ENCODE measurements at regions not wholly inside any gene's neighbourhood (a gene's known extent, or its start where the extent isn't known, plus 50 kb on each side); places are given as distances from the start of the nearest gene placed in this dataset.

DNA sequence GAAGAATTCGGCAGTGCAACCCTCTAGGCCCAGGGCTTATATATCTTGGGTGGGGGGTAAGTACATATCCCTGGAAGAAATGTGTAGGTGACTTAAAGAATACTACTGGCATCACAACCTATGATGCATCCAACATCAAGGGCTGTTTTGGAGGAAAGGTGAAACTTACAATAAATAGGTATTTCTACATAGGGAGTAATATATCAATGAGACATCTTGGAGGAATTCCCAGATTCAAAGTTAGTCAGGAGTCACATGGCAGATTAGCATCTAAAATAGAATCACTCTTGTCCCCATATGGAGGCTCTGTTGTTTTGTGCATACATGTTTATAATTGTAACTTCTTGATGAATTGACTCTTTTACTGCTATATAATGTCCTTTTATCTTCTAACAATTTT is 375.5 kb downstream of the PAX1 start:
- Histone ChIP-seq H3K4me3 (replicated peaks; ENCODE audit: insufficient read depth, low read length) (no peak overlapping the region), H3K27ac (replicated peaks) (no peak overlapping the region), H3K27me3 (ENCODE audit: insufficient read depth, poor library complexity, severe bottlenecking) (no peaks in the 10 kb centered on the region)
- DNase-seq (ENCODE audit: low read depth in 1 of 2, low spot score in 1 of 2), result no peak
- TF ChIP-seq, protein P1, sequence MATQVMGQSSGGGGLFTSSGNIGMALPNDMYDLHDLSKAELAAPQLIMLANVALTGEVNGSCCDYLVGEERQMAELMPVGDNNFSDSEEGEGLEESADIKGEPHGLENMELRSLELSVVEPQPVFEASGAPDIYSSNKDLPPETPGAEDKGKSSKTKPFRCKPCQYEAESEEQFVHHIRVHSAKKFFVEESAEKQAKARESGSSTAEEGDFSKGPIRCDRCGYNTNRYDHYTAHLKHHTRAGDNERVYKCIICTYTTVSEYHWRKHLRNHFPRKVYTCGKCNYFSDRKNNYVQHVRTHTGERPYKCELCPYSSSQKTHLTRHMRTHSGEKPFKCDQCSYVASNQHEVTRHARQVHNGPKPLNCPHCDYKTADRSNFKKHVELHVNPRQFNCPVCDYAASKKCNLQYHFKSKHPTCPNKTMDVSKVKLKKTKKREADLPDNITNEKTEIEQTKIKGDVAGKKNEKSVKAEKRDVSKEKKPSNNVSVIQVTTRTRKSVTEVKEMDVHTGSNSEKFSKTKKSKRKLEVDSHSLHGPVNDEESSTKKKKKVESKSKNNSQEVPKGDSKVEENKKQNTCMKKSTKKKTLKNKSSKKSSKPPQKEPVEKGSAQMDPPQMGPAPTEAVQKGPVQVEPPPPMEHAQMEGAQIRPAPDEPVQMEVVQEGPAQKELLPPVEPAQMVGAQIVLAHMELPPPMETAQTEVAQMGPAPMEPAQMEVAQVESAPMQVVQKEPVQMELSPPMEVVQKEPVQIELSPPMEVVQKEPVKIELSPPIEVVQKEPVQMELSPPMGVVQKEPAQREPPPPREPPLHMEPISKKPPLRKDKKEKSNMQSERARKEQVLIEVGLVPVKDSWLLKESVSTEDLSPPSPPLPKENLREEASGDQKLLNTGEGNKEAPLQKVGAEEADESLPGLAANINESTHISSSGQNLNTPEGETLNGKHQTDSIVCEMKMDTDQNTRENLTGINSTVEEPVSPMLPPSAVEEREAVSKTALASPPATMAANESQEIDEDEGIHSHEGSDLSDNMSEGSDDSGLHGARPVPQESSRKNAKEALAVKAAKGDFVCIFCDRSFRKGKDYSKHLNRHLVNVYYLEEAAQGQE (IDR thresholded peaks at IDR 0.05; ENCODE audit: insufficient replicate concordance, low read depth), result no peak

DNA sequence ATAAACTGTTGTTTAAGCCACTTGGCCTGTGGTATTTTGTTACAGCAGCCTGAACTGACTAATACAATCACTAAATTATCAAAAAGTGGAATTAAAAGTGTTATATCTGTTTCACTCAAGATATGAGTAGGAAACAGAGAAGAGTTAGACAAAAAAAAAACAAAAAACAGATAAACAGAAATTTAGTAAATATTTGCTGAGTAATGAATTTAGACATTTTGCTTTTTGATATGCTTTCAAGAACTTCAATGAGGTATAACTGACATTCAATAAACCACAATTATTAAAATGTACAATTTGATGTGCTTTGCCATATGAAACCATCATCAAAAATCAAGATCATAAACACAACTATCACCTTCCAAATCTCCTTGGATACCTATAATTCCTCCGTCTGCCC is 369.2 kb downstream of the PAX1 start:
- Histone ChIP-seq H3K27ac (replicated peaks) (no peak overlapping the region), H3K27me3 (ENCODE audit: insufficient read depth, poor library complexity, severe bottlenecking) (no peaks in the 10 kb centered on the region), H3K4me3 (replicated peaks; ENCODE audit: insufficient read depth, low read length) (no peak overlapping the region)
- no peak for DNase-seq (ENCODE audit: low read depth in 1 of 2, low spot score in 1 of 2)
- TF ChIP-seq GABPA (IDR thresholded peaks at IDR 0.05; ENCODE audit: low read depth) (no peak), SPI1 (IDR thresholded peaks at IDR 0.05; ENCODE audit: borderline replicate concordance, low read depth) (no peak), POLR2AphosphoS5 (IDR thresholded peaks at IDR 0.05; ENCODE audit: low read depth) (no peak)
- TF ChIP-seq, protein P1 (IDR thresholded peaks at IDR 0.05; ENCODE audit: insufficient replicate concordance, low read depth), result no peak
- TF ChIP-seq, protein P2, sequence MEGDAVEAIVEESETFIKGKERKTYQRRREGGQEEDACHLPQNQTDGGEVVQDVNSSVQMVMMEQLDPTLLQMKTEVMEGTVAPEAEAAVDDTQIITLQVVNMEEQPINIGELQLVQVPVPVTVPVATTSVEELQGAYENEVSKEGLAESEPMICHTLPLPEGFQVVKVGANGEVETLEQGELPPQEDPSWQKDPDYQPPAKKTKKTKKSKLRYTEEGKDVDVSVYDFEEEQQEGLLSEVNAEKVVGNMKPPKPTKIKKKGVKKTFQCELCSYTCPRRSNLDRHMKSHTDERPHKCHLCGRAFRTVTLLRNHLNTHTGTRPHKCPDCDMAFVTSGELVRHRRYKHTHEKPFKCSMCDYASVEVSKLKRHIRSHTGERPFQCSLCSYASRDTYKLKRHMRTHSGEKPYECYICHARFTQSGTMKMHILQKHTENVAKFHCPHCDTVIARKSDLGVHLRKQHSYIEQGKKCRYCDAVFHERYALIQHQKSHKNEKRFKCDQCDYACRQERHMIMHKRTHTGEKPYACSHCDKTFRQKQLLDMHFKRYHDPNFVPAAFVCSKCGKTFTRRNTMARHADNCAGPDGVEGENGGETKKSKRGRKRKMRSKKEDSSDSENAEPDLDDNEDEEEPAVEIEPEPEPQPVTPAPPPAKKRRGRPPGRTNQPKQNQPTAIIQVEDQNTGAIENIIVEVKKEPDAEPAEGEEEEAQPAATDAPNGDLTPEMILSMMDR (IDR thresholded peaks at IDR 0.05; ENCODE audit: insufficient read depth, low read length), result no peak

DNA sequence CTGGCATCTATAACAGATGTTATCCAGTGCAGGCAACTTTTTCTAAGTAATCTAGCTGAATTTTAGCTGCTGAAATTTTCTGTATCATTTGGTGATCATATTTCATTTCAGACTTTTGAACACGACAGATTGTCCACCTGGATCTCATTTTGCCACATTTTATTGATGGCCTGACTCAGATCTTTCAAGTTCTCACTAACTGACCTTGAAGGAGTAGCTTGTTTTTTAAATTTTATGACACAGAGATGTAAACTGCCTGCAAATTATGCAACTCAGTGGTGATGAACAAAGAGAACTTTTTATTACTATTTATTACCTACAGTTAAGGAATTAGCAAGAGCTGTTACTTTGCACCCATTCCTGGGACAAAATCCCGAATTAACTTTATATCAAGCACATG is 366.4 kb downstream of the PAX1 start:
- no peak for TF ChIP-seq POLR2AphosphoS5 (IDR thresholded peaks at IDR 0.05; ENCODE audit: low read depth)
- no peak for TF ChIP-seq GABPA (IDR thresholded peaks at IDR 0.05; ENCODE audit: low read depth)
- TF ChIP-seq, protein P1 (IDR thresholded peaks at IDR 0.05; ENCODE audit: insufficient replicate concordance, low read depth), result no peak
- TF ChIP-seq, protein P2 (IDR thresholded peaks at IDR 0.05; ENCODE audit: insufficient read depth, low read length), result no peak
- TF ChIP-seq SPI1 (IDR thresholded peaks at IDR 0.05; ENCODE audit: borderline replicate concordance, low read depth), result no peak
- no peak overlapping the region for H3K27ac ChIP-seq (replicated peaks)
- H3K4me3 ChIP-seq (replicated peaks; ENCODE audit: insufficient read depth, low read length), result no peak overlapping the region
- DNase-seq (ENCODE audit: low read depth in 1 of 2, low spot score in 1 of 2), result no peak
- no peaks in the 10 kb centered on the region for H3K27me3 ChIP-seq (ENCODE audit: insufficient read depth, poor library complexity, severe bottlenecking)

DNA sequence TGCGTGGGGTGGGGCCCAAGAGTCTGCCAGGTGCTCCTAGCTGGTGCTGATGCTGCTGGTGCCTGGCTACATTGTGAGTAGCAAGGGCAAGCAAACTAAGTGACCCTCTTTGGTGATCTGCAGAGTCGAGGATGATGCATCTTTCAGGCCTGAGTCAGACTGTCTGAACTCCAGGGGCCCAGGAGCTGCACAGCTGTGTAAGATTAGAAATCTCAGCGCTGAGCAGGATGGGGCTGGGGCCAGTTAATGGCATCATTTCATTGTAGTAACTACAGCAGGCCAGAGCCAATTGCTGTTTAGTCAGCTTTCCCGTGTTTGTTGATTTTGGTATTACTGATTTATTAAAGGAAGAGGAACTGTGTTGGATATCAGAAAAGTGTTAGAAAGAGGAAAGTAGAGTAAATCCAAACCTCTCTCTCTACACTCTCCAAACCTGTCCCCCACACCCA is 365.2 kb downstream of the PAX1 start:
- no peak for TF ChIP-seq GABPA (IDR thresholded peaks at IDR 0.05; ENCODE audit: low read depth)
- no peak for TF ChIP-seq SPI1 (IDR thresholded peaks at IDR 0.05; ENCODE audit: borderline replicate concordance, low read depth)
- no peak for TF ChIP-seq POLR2AphosphoS5 (IDR thresholded peaks at IDR 0.05; ENCODE audit: low read depth)
- TF ChIP-seq, protein P1 (IDR thresholded peaks at IDR 0.05; ENCODE audit: insufficient replicate concordance, low read depth), result no peak
- TF ChIP-seq, protein P2 (IDR thresholded peaks at IDR 0.05; ENCODE audit: insufficient read depth, low read length), result no peak
- no peak for DNase-seq (ENCODE audit: low read depth in 1 of 2, low spot score in 1 of 2)
- no peak overlapping the region for H3K27ac ChIP-seq (replicated peaks)
- H3K27me3 ChIP-seq (ENCODE audit: insufficient read depth, poor library complexity, severe bottlenecking), result no peaks in the 10 kb centered on the region
- H3K4me3 ChIP-seq (replicated peaks; ENCODE audit: insufficient read depth, low read length), result no peak overlapping the region

All from HL-60 (cell line).